HG03159 (cell line): ENCODE measurements at regions not wholly inside any gene's neighbourhood (a gene's known extent, or its start where the extent isn't known, plus 50 kb on each side); places are given as distances from the start of the nearest gene placed in this dataset.

Source experiments
- ATAC-seq: cut with Tn5 transposase; IDR thresholded peaks from one replicate; pipeline ENCODE4 v1.9.1; 2021; ENCODE audit warnings: mild to moderate bottlenecking, moderate library complexity; ENCODE audit not compliant: unreplicated experiment

DNA sequence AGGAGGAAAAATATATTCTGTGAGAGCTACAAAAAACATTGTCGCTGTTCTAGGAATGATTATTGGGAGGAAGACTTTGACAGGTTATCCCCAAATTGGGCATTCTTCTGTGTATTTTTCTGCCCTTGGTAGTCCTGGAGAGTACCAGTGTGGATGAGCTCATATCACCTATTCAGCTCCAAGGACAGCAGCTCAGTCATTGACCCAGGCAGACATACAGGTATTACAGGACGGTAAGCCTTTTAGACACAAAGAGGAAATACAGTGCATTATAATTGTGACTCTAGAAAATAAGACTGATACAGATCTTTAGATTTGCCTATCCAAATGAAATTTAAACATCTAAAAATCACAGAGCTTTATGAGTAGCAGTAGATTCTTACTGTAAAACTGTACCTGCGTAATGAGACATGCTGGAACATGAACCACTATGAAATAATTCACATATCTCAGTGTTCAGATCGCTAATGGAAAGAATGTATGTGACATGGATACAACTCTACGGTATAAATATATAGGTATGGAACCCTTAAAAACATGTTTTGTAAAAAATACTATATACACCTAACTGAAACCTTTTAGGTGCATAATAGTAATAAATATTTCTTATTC lies 56.0 kb downstream of the PLK2 start:
- ATAC-seq = no peak

DNA sequence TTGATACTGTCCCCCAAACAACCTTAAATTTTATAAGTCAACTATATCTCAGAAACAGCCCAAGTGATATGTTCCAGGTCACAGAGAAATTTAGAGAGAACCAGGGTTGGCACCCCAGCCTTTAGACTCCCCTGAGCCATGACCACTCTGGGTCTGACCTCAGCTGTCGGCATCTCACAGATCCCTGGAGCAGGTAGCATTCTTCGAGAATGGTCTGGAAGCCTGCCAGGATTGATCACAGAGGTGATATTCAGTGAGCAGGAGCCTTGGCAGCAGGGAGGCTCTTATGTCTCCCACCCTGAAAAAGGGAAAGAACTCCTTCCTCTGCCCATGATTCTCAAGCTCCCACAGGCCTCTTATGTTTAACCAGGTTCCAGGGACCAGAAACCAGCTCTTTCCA lies 58.2 kb downstream of the PLK2 start:
- ATAC-seq = no peak

DNA sequence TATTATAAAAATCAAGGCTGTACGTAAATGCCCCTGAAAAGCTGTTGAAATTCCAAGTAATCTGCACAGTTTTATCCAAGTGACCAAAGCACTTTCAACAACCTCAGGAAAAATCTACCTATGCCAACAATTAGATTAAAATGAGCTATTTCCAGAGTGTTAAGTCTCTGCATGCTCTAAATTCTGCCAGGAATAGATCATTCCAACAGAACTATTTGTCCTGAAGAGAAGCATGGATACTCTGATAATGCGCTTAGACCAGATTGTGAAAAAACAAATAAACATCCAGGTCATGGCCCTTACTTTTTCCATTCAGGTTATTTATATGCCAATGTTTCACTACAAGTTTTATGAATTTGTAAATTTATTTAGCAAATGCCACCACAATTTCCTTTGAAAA lies 59.1 kb downstream of the PLK2 start:
- no peak for ATAC-seq

DNA sequence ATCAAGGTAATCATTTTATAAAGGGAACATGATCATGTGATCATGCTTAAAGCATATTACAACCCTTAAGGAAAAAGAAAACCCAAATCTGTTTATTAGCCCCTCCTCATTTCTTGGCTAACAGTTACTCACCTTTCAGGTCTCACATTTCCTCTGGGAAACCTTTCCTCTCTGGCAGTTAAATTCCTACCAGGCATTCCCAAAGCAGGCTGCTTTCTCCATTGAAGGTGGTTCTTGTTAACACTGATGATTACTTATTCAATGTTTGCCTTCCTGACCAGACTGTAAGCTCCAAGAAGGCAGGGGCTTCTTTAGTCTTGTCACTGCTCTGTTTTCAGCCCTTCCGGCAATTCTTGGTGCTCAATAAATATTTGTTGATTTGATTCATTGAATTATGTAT lies 59.9 kb downstream of the PLK2 start:
- no peak for ATAC-seq

DNA sequence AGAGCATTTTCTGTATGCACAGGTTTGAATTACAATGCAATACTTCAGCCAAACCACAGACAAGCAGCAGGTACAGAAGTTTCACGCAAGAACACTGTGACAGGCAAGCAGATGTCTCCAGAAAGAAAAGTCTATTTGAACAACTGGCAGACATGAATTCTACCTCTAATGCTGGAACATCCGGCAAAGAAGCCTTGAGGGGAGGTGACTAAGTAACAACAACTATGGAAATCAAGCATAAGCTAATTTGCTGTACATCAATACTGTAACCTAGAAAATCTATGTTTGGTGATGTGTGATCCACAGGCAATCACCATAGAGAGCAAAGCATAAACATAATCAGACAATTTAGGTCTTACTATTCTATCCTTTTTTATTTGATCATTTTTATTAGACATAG lies 65.5 kb downstream of the PLK2 start:
- no peak for ATAC-seq

DNA sequence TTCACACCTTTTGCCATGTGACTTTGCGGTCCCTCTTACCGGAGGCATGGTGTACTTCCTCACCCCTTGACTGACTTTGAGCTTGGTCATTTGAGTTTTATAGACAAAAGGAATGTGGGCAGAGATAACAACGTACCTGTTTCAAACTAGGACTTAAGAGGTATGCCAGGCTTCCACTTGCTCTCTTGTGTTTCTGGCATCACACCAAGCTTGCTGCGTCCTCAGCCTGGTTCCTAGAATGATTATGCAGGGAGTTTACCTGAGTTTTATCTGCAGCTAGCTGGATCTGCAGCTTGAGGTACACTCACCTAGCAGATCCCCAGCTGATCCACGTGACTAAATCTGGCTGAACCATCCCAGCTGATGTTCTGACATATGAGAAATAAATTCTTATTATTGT lies 66.2 kb downstream of the PLK2 start:
- no peak for ATAC-seq

DNA sequence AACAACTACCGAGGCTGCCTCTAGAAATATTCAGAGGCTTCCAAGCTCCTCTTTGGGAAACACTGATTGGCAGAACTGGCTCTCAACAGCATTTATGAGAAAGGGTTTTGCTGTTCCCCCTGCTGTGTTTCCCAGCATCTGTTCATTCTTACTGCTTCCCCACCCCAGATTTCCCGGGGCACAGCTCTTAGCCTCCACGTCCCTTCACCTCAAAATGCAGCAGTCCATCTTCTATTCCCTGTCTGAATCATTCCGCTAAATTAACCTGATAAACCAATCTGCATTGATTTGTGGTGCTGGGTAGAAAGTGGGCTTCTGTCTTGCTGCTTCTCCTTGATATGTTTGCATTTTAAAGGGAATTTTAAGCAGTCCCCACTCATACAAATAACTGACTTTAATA lies 67.4 kb downstream of the PLK2 start:
- ATAC-seq = no peak

DNA sequence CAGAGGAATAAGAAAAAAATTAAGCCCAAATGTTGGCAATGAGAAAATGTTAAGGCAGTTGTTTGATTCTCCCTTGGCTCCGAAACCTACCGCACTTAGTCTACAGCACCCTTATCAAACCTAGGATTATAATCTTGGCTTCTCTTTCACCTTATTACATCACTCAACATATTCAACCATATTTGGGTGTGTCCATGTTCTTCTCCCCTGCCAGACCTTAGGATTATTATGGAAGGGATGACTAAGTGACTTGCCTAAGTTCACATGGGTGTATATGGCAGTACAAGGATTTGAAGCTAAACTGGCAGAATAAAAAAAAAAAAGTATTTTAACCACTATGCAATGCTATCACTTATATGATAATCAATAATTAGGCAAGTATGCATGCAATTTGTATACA lies 76.4 kb downstream of the PLK2 start:
- ATAC-seq = no peak

DNA sequence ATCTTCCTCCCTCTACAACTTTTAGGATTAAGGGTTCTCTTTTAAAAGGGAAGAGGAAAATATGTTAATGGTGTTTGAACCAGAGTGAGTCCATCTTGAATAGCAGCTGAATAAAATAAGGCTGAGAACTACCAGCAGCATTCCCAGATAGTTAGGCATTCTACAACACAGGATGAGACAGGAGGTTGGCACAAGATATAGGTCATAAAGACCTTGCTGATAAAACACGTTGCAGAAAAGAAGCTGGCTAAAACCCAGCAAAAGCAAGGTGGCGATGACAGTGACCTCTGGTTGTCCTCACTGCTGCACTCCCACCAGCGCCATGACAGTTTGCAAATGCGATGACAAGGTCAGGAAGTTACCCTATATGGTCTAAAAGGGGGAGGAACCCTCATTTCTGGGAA lies 77.8 kb downstream of the PLK2 start:
- ATAC-seq = no peak

DNA sequence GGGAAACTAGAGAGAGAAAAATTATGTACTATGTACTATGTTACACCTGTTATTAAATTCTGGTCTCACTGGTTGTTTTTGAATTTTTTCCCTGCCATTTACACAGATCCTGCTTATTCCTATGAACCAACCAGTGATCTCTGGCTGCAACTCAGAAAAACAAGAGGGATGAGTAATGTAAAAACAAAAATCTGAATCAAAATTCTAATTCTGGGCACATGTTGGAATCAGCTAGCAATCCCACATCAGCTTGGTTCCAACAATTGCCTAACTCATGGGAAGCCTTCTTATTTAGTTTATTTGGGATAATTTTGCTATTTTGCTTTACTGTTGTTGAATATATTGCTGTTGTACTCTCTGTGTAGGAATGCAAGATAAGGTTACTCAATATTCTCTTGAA lies 78.3 kb downstream of the PLK2 start:
- ATAC-seq = no peak

DNA sequence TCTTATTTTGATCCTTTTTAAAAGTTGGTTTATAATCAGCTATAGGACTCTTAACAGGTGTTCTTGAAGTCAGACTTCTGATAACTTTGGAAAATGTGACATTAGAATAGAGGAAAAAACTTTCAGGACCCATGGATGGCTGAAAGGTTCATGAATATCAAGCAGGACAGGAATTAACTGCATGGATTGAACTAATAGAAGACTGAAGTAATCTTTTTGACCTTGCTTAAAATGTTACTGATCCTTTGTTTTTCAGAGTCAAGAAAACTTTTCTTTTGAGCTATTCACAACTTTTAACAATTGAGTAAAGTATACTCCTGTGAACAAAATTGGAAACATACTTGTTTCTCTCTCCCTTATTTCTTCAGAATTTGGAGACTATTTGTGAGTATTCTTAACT lies 79.2 kb downstream of the PLK2 start:
- ATAC-seq = no peak

DNA sequence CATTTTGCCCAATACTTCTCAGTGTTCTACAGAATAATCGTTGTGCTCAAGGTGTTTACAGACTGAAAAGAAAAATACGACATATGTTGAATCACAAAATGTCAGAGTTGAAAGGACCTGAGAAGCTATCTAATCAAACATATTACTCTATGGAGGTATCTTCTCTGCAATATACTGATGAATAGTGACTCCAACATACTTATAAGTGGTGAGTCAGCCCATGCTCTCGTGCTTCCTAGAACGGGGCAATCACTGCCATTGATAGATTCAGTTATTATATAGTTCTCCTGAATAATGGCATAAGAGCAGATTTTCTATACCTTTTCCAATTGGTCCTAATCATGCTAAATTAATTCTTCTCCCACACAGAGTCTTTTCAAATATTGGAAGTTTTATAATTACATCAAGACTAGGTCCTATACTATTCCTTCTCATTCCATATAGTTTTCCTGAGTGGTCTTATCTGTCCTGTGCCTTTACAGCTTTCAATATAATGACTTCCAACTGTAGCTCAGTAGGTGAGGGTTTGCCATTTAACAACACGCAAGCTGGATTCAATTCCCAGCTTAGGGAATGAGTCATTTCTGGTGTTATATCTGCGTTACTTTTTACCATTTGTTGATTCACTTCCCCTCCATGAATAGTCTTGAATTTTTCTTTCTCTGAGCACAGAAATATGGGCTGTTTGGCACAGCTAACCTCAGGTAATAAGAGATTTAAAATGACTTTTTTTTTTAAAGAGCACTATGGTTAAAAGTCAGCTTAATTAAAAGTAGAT lies 81.1 kb downstream of the PLK2 start:
- no peak for ATAC-seq

DNA sequence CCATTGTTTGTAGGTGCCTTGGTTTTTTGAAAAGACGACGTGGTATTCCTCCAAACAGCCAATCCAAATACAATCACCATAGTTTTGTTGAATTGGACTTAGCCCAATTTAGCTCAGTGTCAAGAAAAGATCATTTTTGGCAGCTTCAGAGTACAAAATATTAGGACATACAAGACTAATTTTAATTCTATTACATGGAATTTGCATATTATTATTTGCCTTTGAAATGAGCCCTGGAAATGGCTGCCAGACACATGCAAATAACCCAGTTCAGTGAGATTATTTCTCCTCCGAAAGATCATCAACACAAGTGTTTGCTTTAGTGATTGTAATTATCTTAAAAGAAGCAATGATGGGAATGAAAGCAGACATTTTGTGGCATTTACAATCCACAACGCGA lies 89.3 kb downstream of the PLK2 start:
- ATAC-seq = no peak

DNA sequence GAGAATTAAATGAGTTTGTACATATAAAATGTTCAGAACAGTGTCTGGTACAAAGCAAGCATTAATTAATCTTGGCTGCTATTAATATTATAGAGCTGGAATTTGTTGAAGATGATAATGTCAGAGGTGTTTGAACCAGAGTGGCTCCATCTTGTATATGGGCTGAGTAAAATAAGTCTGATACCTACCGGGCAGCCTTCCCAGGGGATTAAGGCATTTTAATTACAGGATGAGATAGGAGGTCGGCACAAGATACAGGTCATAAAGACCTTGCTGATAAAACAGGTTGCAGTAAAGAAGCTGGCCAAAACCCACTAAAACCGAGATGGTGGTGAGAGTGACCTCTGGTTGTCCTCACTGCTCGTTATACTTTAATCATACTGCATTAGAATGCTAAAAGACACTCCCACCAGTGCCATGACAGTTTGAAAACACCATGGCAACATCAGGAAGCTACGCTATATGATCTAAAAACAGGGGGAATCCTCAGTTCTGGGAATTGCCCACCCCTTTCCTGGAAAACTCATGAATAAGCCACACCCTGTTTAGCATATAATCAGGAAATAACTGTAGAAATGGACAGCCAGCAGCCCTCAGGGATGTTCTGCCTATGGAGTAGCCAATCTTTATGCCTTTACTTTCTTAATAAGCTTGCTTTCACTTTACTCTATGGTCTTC lies 90.2 kb downstream of the PLK2 start:
- no peak for ATAC-seq

DNA sequence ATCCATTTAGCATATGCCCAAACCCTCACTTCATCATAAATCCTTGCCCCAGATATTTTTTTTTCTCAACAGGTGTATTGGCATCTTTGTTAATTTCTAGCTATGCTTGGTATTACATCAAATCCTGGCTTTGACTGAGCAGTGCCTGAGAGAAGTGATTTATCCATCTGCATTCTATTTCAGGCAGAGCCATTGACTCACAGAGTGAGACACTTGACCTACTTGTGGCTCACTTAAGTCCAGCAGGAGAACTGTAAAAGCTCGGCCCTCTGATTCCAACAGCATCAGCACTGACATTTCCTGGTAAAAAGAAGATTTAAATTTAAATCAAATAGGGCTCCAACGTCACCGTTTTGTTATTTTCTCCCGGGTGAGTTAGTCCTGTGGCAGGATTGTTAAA lies 93.4 kb downstream of the PLK2 start:
- no peak for ATAC-seq

DNA sequence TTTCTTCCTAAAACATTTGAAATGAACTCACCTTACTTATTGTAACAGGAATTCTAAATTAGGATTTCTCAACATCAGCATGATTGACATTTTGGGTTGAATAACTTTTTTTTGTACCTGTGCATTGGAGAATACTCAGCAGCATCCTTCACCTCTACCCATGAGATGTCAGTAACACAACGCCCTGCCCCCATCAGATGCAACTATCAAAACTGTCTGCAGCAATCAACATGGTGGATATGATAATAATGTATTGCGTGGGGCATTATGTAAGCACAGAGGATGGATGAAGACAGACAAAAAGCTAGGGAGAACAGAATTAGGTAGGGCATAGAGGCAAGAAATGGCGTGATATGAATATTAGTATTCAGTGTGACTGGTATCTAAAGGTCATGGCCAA lies 94.1 kb downstream of the PLK2 start:
- no peak for ATAC-seq

DNA sequence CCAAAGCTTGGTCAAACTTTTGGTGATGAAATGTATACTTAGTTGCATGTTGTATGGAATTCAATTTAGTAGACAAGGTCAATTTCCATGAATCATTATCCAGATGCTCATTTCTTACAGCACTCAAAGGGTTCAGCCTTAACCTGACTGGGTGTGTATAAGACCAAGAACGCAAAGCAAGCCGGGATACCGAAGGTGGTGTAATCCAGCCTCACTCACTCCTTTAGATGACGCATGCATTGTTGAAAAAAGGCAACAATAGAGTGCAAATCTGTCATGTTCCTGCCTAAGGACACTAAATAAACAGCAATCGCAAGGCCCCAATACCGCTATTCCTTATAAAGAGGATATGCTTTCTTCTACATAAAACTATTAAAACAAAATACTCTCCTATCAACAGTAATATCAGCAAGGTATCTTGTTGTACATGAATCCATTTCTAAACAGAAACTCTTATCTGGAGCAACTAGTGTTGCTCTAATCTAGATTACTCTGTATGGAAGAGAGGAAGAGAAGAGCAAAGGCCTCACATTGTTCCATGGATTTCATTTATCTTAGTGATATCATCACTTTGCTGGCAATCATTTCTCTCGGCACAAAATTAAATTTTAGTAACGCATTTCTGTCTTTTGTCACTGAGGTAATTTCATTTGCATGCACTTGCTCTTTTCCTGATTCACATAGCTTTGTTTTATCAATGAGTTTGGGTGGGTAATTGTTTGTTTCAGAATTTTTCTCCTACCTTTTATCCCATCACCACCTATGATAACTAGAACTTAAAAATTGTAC lies 96.2 kb downstream of the PLK2 start:
- ATAC-seq = no peak

DNA sequence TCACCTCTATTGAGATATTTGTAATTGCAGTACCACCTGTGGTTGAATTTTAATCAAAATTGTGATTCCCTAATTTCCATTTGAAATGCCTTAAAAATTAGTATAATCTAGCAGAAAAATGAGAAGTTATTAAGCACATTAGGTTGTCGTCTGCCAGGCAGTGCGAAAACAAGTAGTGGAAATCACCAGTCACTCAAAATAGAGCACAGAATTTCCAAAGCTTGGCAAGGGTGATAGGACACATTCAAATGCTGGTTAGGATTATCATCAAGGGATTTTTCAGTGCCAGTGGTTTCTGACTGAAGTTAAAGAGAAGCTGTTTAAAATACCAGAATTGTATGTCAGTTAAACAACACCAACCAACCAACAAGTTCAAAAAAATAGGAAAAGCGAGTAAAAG lies 97.8 kb downstream of the PLK2 start:
- ATAC-seq = no peak

DNA sequence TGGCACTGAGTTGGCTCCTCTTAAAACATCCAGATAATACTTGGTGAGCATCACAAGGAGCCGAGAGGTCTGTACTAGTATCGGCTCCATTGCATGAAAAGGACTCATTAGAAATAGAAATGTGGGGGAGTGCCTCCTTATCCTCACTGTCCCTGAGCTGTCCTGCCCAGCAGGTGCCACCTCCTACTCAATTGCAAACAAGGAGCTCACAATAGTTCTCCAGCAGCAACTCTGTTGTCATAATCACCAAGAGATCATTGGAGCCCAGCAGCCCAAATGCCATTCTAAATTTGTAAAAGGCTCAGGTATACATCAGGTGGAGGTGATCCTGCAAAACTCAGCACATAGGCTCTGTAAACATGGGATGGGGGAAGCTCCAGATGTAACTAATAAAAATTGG lies 99.1 kb downstream of the PLK2 start:
- ATAC-seq = no peak

DNA sequence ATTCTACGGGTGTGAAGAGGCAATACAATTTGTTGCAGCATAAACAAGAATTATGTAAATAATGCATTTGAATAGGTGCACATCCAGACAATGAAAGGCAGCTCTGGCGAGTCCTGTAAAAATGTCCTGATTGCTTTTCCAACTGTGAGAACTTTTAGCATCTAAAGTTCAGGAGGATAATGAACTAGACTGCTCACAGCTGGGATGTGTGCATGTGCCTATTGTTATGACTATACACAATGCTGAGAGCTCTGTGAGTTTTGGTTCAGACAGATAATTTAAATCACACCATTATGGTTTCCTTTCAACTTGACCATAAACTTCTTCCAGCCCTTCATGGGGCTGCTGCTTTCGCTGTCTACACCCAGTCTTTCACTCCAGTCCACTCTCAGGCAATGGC lies 99.9 kb downstream of the PLK2 start:
- no peak for ATAC-seq

DNA sequence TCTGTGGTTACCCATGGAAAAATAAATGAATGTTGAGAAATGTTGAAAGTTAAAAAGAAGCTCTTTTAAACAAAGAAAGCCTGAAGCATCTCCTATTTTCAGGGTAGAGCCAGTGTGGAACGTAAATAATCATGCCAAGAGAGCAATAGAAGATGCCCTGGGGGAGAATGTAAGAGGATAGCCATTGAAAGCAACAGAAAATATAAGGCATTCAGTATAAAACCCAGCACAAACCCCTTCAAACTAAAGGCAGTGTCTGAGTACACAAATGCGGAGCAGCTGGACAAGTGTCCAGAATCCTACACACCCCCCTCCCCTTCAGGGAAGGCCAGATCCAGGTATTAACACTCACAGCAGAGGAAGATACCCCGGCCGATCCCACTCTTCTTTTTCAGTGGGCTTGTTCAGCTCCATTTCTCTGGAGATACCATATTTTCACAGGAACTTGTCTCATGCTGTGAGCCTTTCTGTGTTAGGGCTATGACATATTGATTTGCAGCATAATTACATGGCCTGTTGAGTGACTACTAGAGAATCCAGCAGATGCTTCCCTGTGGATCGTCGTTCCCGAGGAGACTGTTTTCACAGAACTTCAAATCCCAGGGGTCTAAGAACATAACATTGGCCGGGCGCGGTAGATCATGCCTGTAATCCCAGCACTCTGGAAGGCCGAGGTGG lies 101.2 kb downstream of the PLK2 start:
- no peak for ATAC-seq
